ENCODE measurements at regions not wholly inside any gene's neighbourhood (a gene's known extent, or its start where the extent isn't known, plus 50 kb on each side); places are given as distances from the start of the nearest gene placed in this dataset.

DNA sequence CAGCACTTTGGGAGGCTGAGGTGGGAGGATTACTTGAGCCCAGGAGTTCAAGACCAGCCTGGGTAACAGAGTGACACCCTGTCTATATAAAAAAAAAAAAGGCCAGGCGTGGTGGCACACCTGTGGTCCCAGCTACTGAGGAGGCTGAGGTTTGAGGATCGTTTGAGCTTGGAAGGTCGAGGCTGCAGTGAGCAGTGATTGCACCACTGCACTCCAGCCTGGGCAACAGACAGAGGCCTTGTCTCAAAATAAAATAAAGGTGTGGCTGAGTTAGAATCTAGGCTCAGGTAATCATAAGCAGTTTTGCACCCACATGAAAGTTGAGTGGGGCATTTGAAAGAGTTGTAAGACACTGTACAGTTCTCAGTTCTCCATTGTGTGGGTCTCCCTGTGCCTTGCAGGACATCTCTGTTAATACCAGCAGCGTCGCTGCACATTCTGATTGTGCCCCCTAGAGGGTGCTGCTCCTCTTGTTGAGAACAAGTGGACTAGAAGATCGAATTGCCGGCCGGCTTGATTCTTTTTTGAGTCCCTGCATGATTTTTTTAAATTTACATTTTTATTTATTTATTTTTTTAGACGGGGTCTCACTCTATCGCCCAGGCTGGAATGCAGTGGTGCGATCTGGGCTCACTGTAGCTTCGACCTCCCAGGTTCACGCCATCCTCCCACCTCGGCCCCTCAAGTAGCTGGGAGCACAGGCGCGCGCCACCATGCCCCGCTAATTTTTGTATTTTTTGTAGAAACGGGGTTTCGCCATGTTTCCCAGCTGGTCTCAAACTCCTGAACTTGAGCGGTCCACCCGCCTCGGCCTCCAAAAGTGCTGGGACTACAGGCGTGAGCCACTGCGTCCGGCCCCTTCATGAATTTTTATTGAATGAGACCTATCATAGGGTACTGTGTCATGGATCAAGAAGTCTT is 73.6 kb upstream of the RBMX start (continued):
- TF ChIP-seq, protein P1, sequence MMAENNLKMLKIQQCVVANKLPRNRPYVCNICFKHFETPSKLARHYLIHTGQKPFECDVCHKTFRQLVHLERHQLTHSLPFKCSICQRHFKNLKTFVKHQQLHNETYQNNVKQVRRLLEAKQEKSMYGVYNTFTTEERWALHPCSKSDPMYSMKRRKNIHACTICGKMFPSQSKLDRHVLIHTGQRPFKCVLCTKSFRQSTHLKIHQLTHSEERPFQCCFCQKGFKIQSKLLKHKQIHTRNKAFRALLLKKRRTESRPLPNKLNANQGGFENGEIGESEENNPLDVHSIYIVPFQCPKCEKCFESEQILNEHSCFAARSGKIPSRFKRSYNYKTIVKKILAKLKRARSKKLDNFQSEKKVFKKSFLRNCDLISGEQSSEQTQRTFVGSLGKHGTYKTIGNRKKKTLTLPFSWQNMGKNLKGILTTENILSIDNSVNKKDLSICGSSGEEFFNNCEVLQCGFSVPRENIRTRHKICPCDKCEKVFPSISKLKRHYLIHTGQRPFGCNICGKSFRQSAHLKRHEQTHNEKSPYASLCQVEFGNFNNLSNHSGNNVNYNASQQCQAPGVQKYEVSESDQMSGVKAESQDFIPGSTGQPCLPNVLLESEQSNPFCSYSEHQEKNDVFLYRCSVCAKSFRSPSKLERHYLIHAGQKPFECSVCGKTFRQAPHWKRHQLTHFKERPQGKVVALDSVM (CRISPR knock-in tag; IDR thresholded peaks at IDR 0.05) = 0 out of 2 replicates have a peak, but pooled peaks have one; percentile 24
- peak; percentile 27; the same call in 1 of the 2 replicates for TF ChIP-seq SMC3 (IDR thresholded peaks at IDR 0.05; ENCODE audit: low read length)
- TF ChIP-seq IKZF1 (IDR thresholded peaks at IDR 0.05) = no peak
- TF ChIP-seq, protein P2, sequence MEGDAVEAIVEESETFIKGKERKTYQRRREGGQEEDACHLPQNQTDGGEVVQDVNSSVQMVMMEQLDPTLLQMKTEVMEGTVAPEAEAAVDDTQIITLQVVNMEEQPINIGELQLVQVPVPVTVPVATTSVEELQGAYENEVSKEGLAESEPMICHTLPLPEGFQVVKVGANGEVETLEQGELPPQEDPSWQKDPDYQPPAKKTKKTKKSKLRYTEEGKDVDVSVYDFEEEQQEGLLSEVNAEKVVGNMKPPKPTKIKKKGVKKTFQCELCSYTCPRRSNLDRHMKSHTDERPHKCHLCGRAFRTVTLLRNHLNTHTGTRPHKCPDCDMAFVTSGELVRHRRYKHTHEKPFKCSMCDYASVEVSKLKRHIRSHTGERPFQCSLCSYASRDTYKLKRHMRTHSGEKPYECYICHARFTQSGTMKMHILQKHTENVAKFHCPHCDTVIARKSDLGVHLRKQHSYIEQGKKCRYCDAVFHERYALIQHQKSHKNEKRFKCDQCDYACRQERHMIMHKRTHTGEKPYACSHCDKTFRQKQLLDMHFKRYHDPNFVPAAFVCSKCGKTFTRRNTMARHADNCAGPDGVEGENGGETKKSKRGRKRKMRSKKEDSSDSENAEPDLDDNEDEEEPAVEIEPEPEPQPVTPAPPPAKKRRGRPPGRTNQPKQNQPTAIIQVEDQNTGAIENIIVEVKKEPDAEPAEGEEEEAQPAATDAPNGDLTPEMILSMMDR (CRISPR knock-in tag; IDR thresholded peaks at IDR 0.05) = peak; percentile 62

DNA sequence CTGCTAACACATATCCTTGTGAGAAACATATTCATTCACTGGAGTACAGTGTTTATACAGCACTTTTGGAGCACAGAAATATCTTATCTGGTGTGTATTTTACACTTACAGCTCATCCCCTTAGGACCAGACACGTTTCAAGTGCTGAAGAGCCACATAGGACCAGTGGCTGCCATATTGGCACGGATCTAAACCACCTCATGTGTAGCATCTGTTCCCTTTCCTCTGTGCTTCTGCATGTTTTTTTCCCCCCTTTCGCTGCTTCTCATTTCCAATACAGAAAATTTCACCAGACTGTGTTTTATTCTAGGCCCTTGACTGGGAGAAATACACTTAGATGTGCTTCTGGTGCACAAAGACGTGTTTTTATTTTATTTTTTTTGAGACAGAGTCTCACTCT is 69.7 kb upstream of the RBMX start:
- H4K20me1 ChIP-seq (ENCODE audit: insufficient read depth, low read length) = no peaks in the 10 kb centered on the region
- H3K4me3 ChIP-seq (replicated peaks in 1 of 3; ENCODE audit: insufficient read depth in 1 of 3, low read depth in 2 of 3, low read length in 3 of 3) = no peak overlapping the region
- no peak overlapping the region for H3K4me2 ChIP-seq (ENCODE audit: low read depth, low read length)
- H3K4me1 ChIP-seq (ENCODE audit: insufficient read depth, low read length) = no peaks in the 10 kb centered on the region
- no peaks in the 10 kb centered on the region for H3K9me3 ChIP-seq (ENCODE audit: low read length)
- FAIRE-seq = no peak
- no peak for DNase-seq (ENCODE audit: low spot score)
- H2AFZ ChIP-seq (ENCODE audit: low read length) = no peak overlapping the region
- ChIA-PET POLR2A (no interaction called here), CTCF (ENCODE audit: low intra/inter-chr PET ratio, low total read pairs) (no interaction called here)
- no TSS peak for BruUV-seq (replicated peaks)
- no peak overlapping the region for H3K9ac ChIP-seq (ENCODE audit: insufficient read depth, low read depth, low read length)
- TF ChIP-seq ZNF33B (CRISPR knock-in tag; IDR thresholded peaks at IDR 0.05) (no peak), CEBPG (CRISPR knock-in tag; IDR thresholded peaks at IDR 0.05) (no peak), LCORL (IDR thresholded peaks at IDR 0.05) (no peak), LCORL (CRISPR knock-in tag; IDR thresholded peaks at IDR 0.05) (no peak), ZNF333 (CRISPR knock-in tag; IDR thresholded peaks at IDR 0.05; ENCODE audit: borderline replicate concordance) (no peak), ZNF841 (CRISPR knock-in tag; IDR thresholded peaks at IDR 0.05; ENCODE audit: borderline replicate concordance) (no peak), NKX3-1 (CRISPR knock-in tag; IDR thresholded peaks at IDR 0.05) (no peak)
- TF ChIP-seq, protein P3, sequence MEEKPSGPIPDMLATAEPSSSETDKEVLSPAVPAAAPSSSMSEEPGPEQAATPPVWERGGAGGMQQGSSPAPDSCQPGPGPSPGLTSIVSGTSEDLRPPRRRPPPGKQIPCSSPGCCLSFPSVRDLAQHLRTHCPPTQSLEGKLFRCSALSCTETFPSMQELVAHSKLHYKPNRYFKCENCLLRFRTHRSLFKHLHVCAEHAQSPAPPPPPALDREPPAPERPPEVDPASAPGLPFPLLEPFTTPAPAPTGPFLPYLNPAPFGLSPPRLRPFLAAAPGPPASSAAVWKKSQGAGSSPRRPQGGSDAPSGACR (CRISPR knock-in tag; IDR thresholded peaks at IDR 0.05) = no peak
- TF ChIP-seq, protein P4, sequence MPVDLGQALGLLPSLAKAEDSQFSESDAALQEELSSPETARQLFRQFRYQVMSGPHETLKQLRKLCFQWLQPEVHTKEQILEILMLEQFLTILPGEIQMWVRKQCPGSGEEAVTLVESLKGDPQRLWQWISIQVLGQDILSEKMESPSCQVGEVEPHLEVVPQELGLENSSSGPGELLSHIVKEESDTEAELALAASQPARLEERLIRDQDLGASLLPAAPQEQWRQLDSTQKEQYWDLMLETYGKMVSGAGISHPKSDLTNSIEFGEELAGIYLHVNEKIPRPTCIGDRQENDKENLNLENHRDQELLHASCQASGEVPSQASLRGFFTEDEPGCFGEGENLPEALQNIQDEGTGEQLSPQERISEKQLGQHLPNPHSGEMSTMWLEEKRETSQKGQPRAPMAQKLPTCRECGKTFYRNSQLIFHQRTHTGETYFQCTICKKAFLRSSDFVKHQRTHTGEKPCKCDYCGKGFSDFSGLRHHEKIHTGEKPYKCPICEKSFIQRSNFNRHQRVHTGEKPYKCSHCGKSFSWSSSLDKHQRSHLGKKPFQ (CRISPR knock-in tag; IDR thresholded peaks at IDR 0.05; ENCODE audit: insufficient replicate concordance) = no peak
- no peak for ATAC-seq
- intact Hi-C loops (cut with micrococcal nuclease; ENCODE audit: unreplicated experiment) (no loop called here), in situ Hi-C loops (cut with HindIII; ENCODE audit: extremely low pct_ligation_motif_present, low pct_unique_long_range_greater_than_20kb) (loop anchor here (5.0 to 10.0 kb wide), 2 partner anchors 102 to 245 kb away; no protein-coding TSS in a partner anchor)
- no peaks in the 10 kb centered on the region for H3K79me2 ChIP-seq (ENCODE audit: insufficient read depth, low read length)
- H3K27ac ChIP-seq (ENCODE audit: extremely low read length, insufficient read depth, low read length) = no peak overlapping the region
- H3K27me3 ChIP-seq (ENCODE audit: control insufficient read depth in 1 of 2, insufficient read depth in 2 of 2, low read length in 2 of 2) = no peaks in the 10 kb centered on the region
- H3K36me3 ChIP-seq (replicated peaks in 1 of 2; ENCODE audit: control insufficient read depth in 1 of 2, insufficient read depth in 2 of 2, low read length in 2 of 2) = no peaks in the 10 kb centered on the region
- 75% methylated on average over 4 of the region's 4 CpGs for WGBS (ENCODE audit: low lambda C conversion rate)
